ENCODE measurements at regions not wholly inside any gene's neighbourhood (a gene's known extent, or its start where the extent isn't known, plus 50 kb on each side); places are given as distances from the start of the nearest gene placed in this dataset.
A peak's percentile ranks its signal among the peaks of the same experiment; 100 is the strongest.
"Not testable (repeated sequence)": the region's sequence is repeated elsewhere in the genome, so short reads cannot be mapped to it uniquely, and the experiment has no call there.

- Histone ChIP-seq H3K27me3 (ENCODE audit: control insufficient read depth in 5 of 5, insufficient read depth in 4 of 5, low read length in 5 of 5) (no peaks in the 10 kb centered on the region), H3K9ac (ENCODE audit: low read length in 5 of 5) (no peak overlapping the region), H3K9me3 (ENCODE audit: control insufficient read depth in 5 of 5, low read length in 5 of 5) (no peaks in the 10 kb centered on the region), H3K27ac (ENCODE audit: low read depth, low read length) (no peak overlapping the region), H3K4me3 (ENCODE audit: low read depth in 1 of 5, low read length in 5 of 5) (no peak overlapping the region), H3K36me3 (ENCODE audit: control insufficient read depth in 5 of 5, insufficient read depth in 5 of 5, low read length in 5 of 5) (no peaks in the 10 kb centered on the region), H3K4me1 (ENCODE audit: control insufficient read depth in 5 of 5, insufficient read depth in 5 of 5, low read length in 5 of 5) (no peaks in the 10 kb centered on the region)
Observed at GRCh38 chr1:232149287-232150201, 480.4 kb downstream of the SIPA1L2 start.

GRCh38 chr1:232147215-232147614 is 482.7 kb downstream of the SIPA1L2 start:
- no peak overlapping the region for H3K27ac ChIP-seq (ENCODE audit: low read depth, low read length)
- H3K27me3 ChIP-seq (ENCODE audit: control insufficient read depth in 5 of 5, insufficient read depth in 4 of 5, low read length in 5 of 5), result no peaks in the 10 kb centered on the region
- no peak overlapping the region for H3K4me3 ChIP-seq (ENCODE audit: low read depth in 1 of 5, low read length in 5 of 5)
- H3K9me3 ChIP-seq (ENCODE audit: control insufficient read depth in 5 of 5, low read length in 5 of 5), result no peaks in the 10 kb centered on the region
- peaks cover 0 to 8% (median 4%) of the 10 kb centered on the region in 5 donors for H3K4me1 ChIP-seq (ENCODE audit: control insufficient read depth in 5 of 5, insufficient read depth in 5 of 5, low read length in 5 of 5)
- H3K9ac ChIP-seq (ENCODE audit: low read length in 5 of 5), result no peak overlapping the region
- no peaks in the 10 kb centered on the region for H3K36me3 ChIP-seq (ENCODE audit: control insufficient read depth in 5 of 5, insufficient read depth in 5 of 5, low read length in 5 of 5)

GRCh38 chr1:232146514-232146913 is 483.4 kb downstream of the SIPA1L2 start:
- Histone ChIP-seq H3K36me3 (ENCODE audit: control insufficient read depth in 5 of 5, insufficient read depth in 5 of 5, low read length in 5 of 5) (no peaks in the 10 kb centered on the region), H3K27ac (ENCODE audit: low read depth, low read length) (no peak overlapping the region), H3K27me3 (ENCODE audit: control insufficient read depth in 5 of 5, insufficient read depth in 4 of 5, low read length in 5 of 5) (no peaks in the 10 kb centered on the region), H3K9ac (ENCODE audit: low read length in 5 of 5) (no peak overlapping the region), H3K4me1 (ENCODE audit: control insufficient read depth in 5 of 5, insufficient read depth in 5 of 5, low read length in 5 of 5) (peaks cover 0 to 8% (median 4%) of the 10 kb centered on the region in 5 donors), H3K4me3 (ENCODE audit: low read depth in 1 of 5, low read length in 5 of 5) (no peak overlapping the region), H3K9me3 (ENCODE audit: control insufficient read depth in 5 of 5, low read length in 5 of 5) (no peaks in the 10 kb centered on the region)

GRCh38 chr1:232145768-232146167 is 484.2 kb downstream of the SIPA1L2 start:
- Histone ChIP-seq H3K27ac (ENCODE audit: low read depth, low read length) (no peak overlapping the region), H3K27me3 (ENCODE audit: control insufficient read depth in 5 of 5, insufficient read depth in 4 of 5, low read length in 5 of 5) (no peaks in the 10 kb centered on the region), H3K4me3 (ENCODE audit: low read depth in 1 of 5, low read length in 5 of 5) (no peak overlapping the region), H3K9ac (ENCODE audit: low read length in 5 of 5) (no peak overlapping the region), H3K9me3 (ENCODE audit: control insufficient read depth in 5 of 5, low read length in 5 of 5) (peaks cover 0 to 3% (median 2%) of the 10 kb centered on the region in 5 donors), H3K36me3 (ENCODE audit: control insufficient read depth in 5 of 5, insufficient read depth in 5 of 5, low read length in 5 of 5) (no peaks in the 10 kb centered on the region), H3K4me1 (ENCODE audit: control insufficient read depth in 5 of 5, insufficient read depth in 5 of 5, low read length in 5 of 5) (peaks cover 0 to 8% (median 4%) of the 10 kb centered on the region in 5 donors)

- H3K36me3 ChIP-seq (ENCODE audit: control insufficient read depth in 5 of 5, insufficient read depth in 5 of 5, low read length in 5 of 5), result no peaks in the 10 kb centered on the region
- H3K27ac ChIP-seq (ENCODE audit: low read depth, low read length), result no peak overlapping the region
- no peaks in the 10 kb centered on the region for H3K27me3 ChIP-seq (ENCODE audit: control insufficient read depth in 5 of 5, insufficient read depth in 4 of 5, low read length in 5 of 5)
- peaks cover 0 to 8% (median 4%) of the 10 kb centered on the region in 5 donors for H3K4me1 ChIP-seq (ENCODE audit: control insufficient read depth in 5 of 5, insufficient read depth in 5 of 5, low read length in 5 of 5)
- H3K9me3 ChIP-seq (ENCODE audit: control insufficient read depth in 5 of 5, low read length in 5 of 5), result peaks cover 0 to 9% (median 4%) of the 10 kb centered on the region in 5 donors
- no peak overlapping the region for H3K9ac ChIP-seq (ENCODE audit: low read length in 5 of 5)
- no peak overlapping the region for H3K4me3 ChIP-seq (ENCODE audit: low read depth in 1 of 5, low read length in 5 of 5)
Observed at GRCh38 chr1:232144696-232145230, 485.2 kb downstream of the SIPA1L2 start.

- Histone ChIP-seq H3K4me1 (ENCODE audit: control insufficient read depth in 5 of 5, insufficient read depth in 5 of 5, low read length in 5 of 5) (peaks cover 0 to 8% (median 4%) of the 10 kb centered on the region in 5 donors), H3K4me3 (ENCODE audit: low read depth in 1 of 5, low read length in 5 of 5) (no peak overlapping the region), H3K9me3 (ENCODE audit: control insufficient read depth in 5 of 5, low read length in 5 of 5) (peaks cover 0 to 9% (median 4%) of the 10 kb centered on the region in 5 donors), H3K27me3 (ENCODE audit: control insufficient read depth in 5 of 5, insufficient read depth in 4 of 5, low read length in 5 of 5) (no peaks in the 10 kb centered on the region), H3K36me3 (ENCODE audit: control insufficient read depth in 5 of 5, insufficient read depth in 5 of 5, low read length in 5 of 5) (no peaks in the 10 kb centered on the region), H3K27ac (ENCODE audit: low read depth, low read length) (no peak overlapping the region), H3K9ac (ENCODE audit: low read length in 5 of 5) (no peak overlapping the region)
Observed at GRCh38 chr1:232143315-232143886, 486.5 kb downstream of the SIPA1L2 start.

- Histone ChIP-seq H3K27ac (ENCODE audit: low read depth, low read length) (peak overlapping the region; percentile 6), H3K4me1 (ENCODE audit: control insufficient read depth in 5 of 5, insufficient read depth in 5 of 5, low read length in 5 of 5) (peaks cover 0 to 8% (median 4%) of the 10 kb centered on the region in 5 donors), H3K9me3 (ENCODE audit: control insufficient read depth in 5 of 5, low read length in 5 of 5) (peaks cover 0 to 9% (median 4%) of the 10 kb centered on the region in 5 donors), H3K36me3 (ENCODE audit: control insufficient read depth in 5 of 5, insufficient read depth in 5 of 5, low read length in 5 of 5) (no peaks in the 10 kb centered on the region), H3K4me3 (ENCODE audit: low read depth in 1 of 5, low read length in 5 of 5) (no peak overlapping the region), H3K27me3 (ENCODE audit: control insufficient read depth in 5 of 5, insufficient read depth in 4 of 5, low read length in 5 of 5) (no peaks in the 10 kb centered on the region), H3K9ac (ENCODE audit: low read length in 5 of 5) (peak overlapping the region in 2 of 5 donors; percentile 26 to 48)
Observed at GRCh38 chr1:232142403-232143314, 487.3 kb downstream of the SIPA1L2 start.

GRCh38 chr1:232141167-232141448 is 488.8 kb downstream of the SIPA1L2 start:
- H3K9ac ChIP-seq (ENCODE audit: low read length in 5 of 5); H3K9me3 ChIP-seq (ENCODE audit: control insufficient read depth in 5 of 5, low read length in 5 of 5); H3K4me3 ChIP-seq (ENCODE audit: low read depth in 1 of 5, low read length in 5 of 5); H3K36me3 ChIP-seq (ENCODE audit: control insufficient read depth in 5 of 5, insufficient read depth in 5 of 5, low read length in 5 of 5); H3K27ac ChIP-seq (ENCODE audit: low read depth, low read length); H3K27me3 ChIP-seq (ENCODE audit: control insufficient read depth in 5 of 5, insufficient read depth in 4 of 5, low read length in 5 of 5); H3K4me1 ChIP-seq (ENCODE audit: control insufficient read depth in 5 of 5, insufficient read depth in 5 of 5, low read length in 5 of 5): not testable (repeated sequence)

- H3K27ac ChIP-seq (ENCODE audit: low read depth, low read length), result no peak overlapping the region
- H3K9ac ChIP-seq (ENCODE audit: low read length in 5 of 5), result no peak overlapping the region
- no peaks in the 10 kb centered on the region for H3K36me3 ChIP-seq (ENCODE audit: control insufficient read depth in 5 of 5, insufficient read depth in 5 of 5, low read length in 5 of 5)
- peaks cover 0 to 8% (median 4%) of the 10 kb centered on the region in 5 donors for H3K4me1 ChIP-seq (ENCODE audit: control insufficient read depth in 5 of 5, insufficient read depth in 5 of 5, low read length in 5 of 5)
- H3K9me3 ChIP-seq (ENCODE audit: control insufficient read depth in 5 of 5, low read length in 5 of 5), result peaks cover 2 to 11% (median 9%) of the 10 kb centered on the region in 5 donors
- no peak overlapping the region for H3K4me3 ChIP-seq (ENCODE audit: low read depth in 1 of 5, low read length in 5 of 5)
- H3K27me3 ChIP-seq (ENCODE audit: control insufficient read depth in 5 of 5, insufficient read depth in 4 of 5, low read length in 5 of 5), result no peaks in the 10 kb centered on the region
Observed at GRCh38 chr1:232140419-232141166, 489.3 kb downstream of the SIPA1L2 start.
